H1 (cell line): ENCODE measurements at regions not wholly inside any gene's neighbourhood (a gene's known extent, or its start where the extent isn't known, plus 50 kb on each side); places are given as distances from the start of the nearest gene placed in this dataset.

Experiments
- CTCF ChIA-PET: fragments of 300-600 bp; sonication (Branson Sonifier 250); formaldehyde crosslinking; loops from one replicate; lab custom pipeline; 2021; ENCODE audit not compliant: partially characterized antibody; lab: Charles Lee
- POLR2A ChIA-PET: fragments of 300-600 bp; sonication (Branson Sonifier 250); formaldehyde crosslinking; loops from one replicate; lab custom pipeline; 2021; ENCODE audit warnings: inconsistent platforms; ENCODE audit not compliant: partially characterized antibody; lab: Charles Lee
- DNase-seq, 2 experiments: peaks; one replicate each; pipeline versions ENCODE4 v3.0.0 to v3.0.0-alpha.2; 2010 to 2022; ENCODE audit warnings: low spot score in 2 of 2, low read depth in 1 of 2, mixed read lengths in 1 of 2
- FAIRE-seq: peaks from 2 replicates; lab custom pipeline; 2011; peaks lifted over from hg19 to GRCh38; lab: Jason Lieb, UNC
- H2AFZ ChIP-seq: 2 replicates; pipeline ENCODE4 v1.8.1; 2012; ENCODE audit warnings: low read length, inconsistent platforms
- H2AK5ac ChIP-seq: 2 replicates; pipeline ENCODE4 v1.6.1; 2013; ENCODE audit warnings: low read depth, low read length
- H2BK120ac ChIP-seq: replicated peaks from 2 replicates; pipeline ENCODE3; 2013; ENCODE audit warnings: low read depth, low read length, inconsistent platforms
- H2BK12ac ChIP-seq: 2 replicates; pipeline ENCODE4 v1.6.1; 2013; ENCODE audit warnings: low read depth, low read length
- H2BK15ac ChIP-seq: 2 replicates; pipeline ENCODE4 v1.6.1; 2013; ENCODE audit warnings: low read length
- H2BK20ac ChIP-seq: 2 replicates; pipeline ENCODE4 v1.6.1; 2013; ENCODE audit warnings: low read length
- H2BK5ac ChIP-seq: 2 replicates; pipeline ENCODE4 v1.6.1; 2013; ENCODE audit warnings: low read depth, low read length
- H3K14ac ChIP-seq: 2 replicates; pipeline ENCODE4 v1.6.1; 2013; ENCODE audit warnings: inconsistent platforms; ENCODE audit not compliant: insufficient read length
- H3K18ac ChIP-seq: 2 replicates; pipeline ENCODE4 v1.6.1; 2013; ENCODE audit warnings: low read length; ENCODE audit errors: extremely low read depth
- H3K23ac ChIP-seq: 2 replicates; pipeline ENCODE4 v1.6.1; 2013; ENCODE audit warnings: inconsistent platforms; ENCODE audit not compliant: insufficient read length
- H3K23me2 ChIP-seq: 2 replicates; pipeline ENCODE4 v1.6.1; 2013; ENCODE audit warnings: low read depth, low read length
- H3K27ac ChIP-seq: 2 replicates; pipeline ENCODE4 v1.6.1; 2011; ENCODE audit warnings: low read depth, low read length, inconsistent platforms
- H3K27me3 ChIP-seq, 4 experiments: replicated peaks in 1 of 4; 1 replicate in 1 of 4; 2 replicates in 3 of 4; pipeline versions ENCODE4 v1.6.1 to v1.8.1; 2011 to 2013; ENCODE audit warnings: low read length in 3 of 4, mild to moderate bottlenecking in 3 of 4, inconsistent platforms in 2 of 4, mixed read lengths in 2 of 4, moderate library complexity in 1 of 4; ENCODE audit not compliant: control insufficient read depth in 3 of 4, insufficient read depth in 3 of 4; ENCODE audit errors: extremely low read depth in 1 of 4
- H3K36me3 ChIP-seq, 4 experiments: 2 replicates each; pipeline versions ENCODE4 v1.6.1 to v1.8.1; 2011 to 2013; ENCODE audit warnings: mild to moderate bottlenecking in 4 of 4, low read length in 3 of 4, moderate library complexity in 2 of 4, control low read depth in 1 of 4, inconsistent platforms in 1 of 4; ENCODE audit not compliant: insufficient read depth in 4 of 4, control insufficient read depth in 2 of 4
- H3K4ac ChIP-seq: replicated peaks from 2 replicates; pipeline ENCODE3; 2013; ENCODE audit warnings: low read length, low read depth, mixed read lengths, inconsistent platforms; ENCODE audit not compliant: insufficient read length
- H3K4me1 ChIP-seq, 4 experiments: replicated peaks in 1 of 4; 1 replicate in 1 of 4; 2 replicates in 3 of 4; pipeline versions ENCODE4 v1.6.1 to v1.8.1; 2011 to 2013; ENCODE audit warnings: low read length in 3 of 4, inconsistent platforms in 2 of 4, mixed read lengths in 1 of 4; ENCODE audit not compliant: insufficient read depth in 4 of 4, control insufficient read depth in 3 of 4
- H3K4me2 ChIP-seq, 2 experiments: 2 replicates each; pipeline versions ENCODE4 v1.6.1 to v1.8.1; 2011 to 2013; ENCODE audit warnings: low read depth in 2 of 2, low read length in 2 of 2, control low read depth in 1 of 2, inconsistent platforms in 1 of 2, mild to moderate bottlenecking in 1 of 2; ENCODE audit not compliant: insufficient read depth in 1 of 2
- H3K4me3 ChIP-seq, 4 experiments: fragments of 200-600, 300-600 bp in 1 of 4; sonication (generic), shearing (Covaris generic), sonication (Bioruptor Twin) in 1 of 4; 2 replicates each; pipeline versions ENCODE4 v1.5.1 to v1.8.1; 2011 to 2016; ENCODE audit warnings: low read length in 4 of 4, low read depth in 3 of 4, control low read depth in 2 of 4, inconsistent platforms in 2 of 4, mild to moderate bottlenecking in 2 of 4, mixed read lengths in 1 of 4, moderate library complexity in 1 of 4; ENCODE audit not compliant: insufficient read depth in 2 of 4; ENCODE audit errors: extremely low read depth in 1 of 4
- H3K56ac ChIP-seq: replicated peaks from 2 replicates; pipeline ENCODE3; 2013; ENCODE audit warnings: low read depth, mild to moderate bottlenecking, mixed read lengths, low read length, inconsistent platforms; ENCODE audit not compliant: insufficient read length
- H3K79me1 ChIP-seq: 2 replicates; pipeline ENCODE4 v1.6.1; 2013; ENCODE audit warnings: low read depth, low read length, control low read depth
- H3K79me2 ChIP-seq, 2 experiments: 2 replicates each; pipeline versions ENCODE4 v1.6.1 to v1.8.1; 2012 to 2013; ENCODE audit warnings: low read length in 2 of 2, mild to moderate bottlenecking in 2 of 2, inconsistent platforms in 1 of 2; ENCODE audit not compliant: insufficient read depth in 2 of 2, control insufficient read depth in 1 of 2
- H3K9ac ChIP-seq, 4 experiments: replicated peaks in 1 of 4; 1 replicate in 1 of 4; 2 replicates in 3 of 4; pipeline versions ENCODE4 v1.6.1 to v1.8.1; 2011 to 2013; ENCODE audit warnings: low read depth in 3 of 4, low read length in 3 of 4, control low read depth in 2 of 4, mild to moderate bottlenecking in 2 of 4, moderate library complexity in 2 of 4, inconsistent platforms in 1 of 4; ENCODE audit errors: extremely low read depth in 1 of 4
- H3K9me3 ChIP-seq, 2 experiments: 2 replicates each; pipeline versions ENCODE4 v1.6.1 to v1.8.1; 2012 to 2013; ENCODE audit warnings: mild to moderate bottlenecking in 2 of 2, moderate library complexity in 2 of 2, control low read depth in 1 of 2, inconsistent platforms in 1 of 2, low read depth in 1 of 2, low read length in 1 of 2, mixed read lengths in 1 of 2; ENCODE audit not compliant: insufficient read depth in 2 of 2
- H4K20me1 ChIP-seq, 2 experiments: replicated peaks in 1 of 2; 2 replicates each; pipeline versions ENCODE3 to v1.8.1; 2011 to 2013; ENCODE audit warnings: inconsistent platforms in 2 of 2, low read length in 2 of 2, mild to moderate bottlenecking in 1 of 2; ENCODE audit not compliant: insufficient read depth in 2 of 2, control insufficient read depth in 1 of 2
- H4K5ac ChIP-seq: 2 replicates; pipeline ENCODE4 v1.6.1; 2013; ENCODE audit warnings: low read length, low read depth, mixed read lengths, inconsistent platforms; ENCODE audit not compliant: insufficient read length
- H4K8ac ChIP-seq: 2 replicates; pipeline ENCODE4 v1.8.0; 2013; ENCODE audit warnings: mild to moderate bottlenecking, moderate library complexity, low read length, inconsistent platforms; ENCODE audit not compliant: insufficient read depth; ENCODE audit errors: extremely low read depth
- H4K91ac ChIP-seq: replicated peaks from 2 replicates; pipeline ENCODE3; 2013; ENCODE audit warnings: low read length, mixed read lengths, inconsistent platforms; ENCODE audit not compliant: insufficient read length
- BACH1 ChIP-seq: IDR thresholded peaks from 2 replicates; pipeline ENCODE4 v1.6.1; 2012; ENCODE audit warnings: low read length, improper control_type of control experiment
- GTF2F1 ChIP-seq: IDR thresholded peaks from 2 replicates; pipeline ENCODE4 v1.6.1; 2012; ENCODE audit warnings: low read depth, low read length, improper control_type of control experiment, borderline replicate concordance
- HDAC6 ChIP-seq: IDR thresholded peaks from one replicate; pipeline ENCODE4 v1.7.1; 2012; ENCODE audit warnings: low read depth, mild to moderate bottlenecking, inconsistent platforms, low read length, moderate library complexity
- KDM4A ChIP-seq: IDR thresholded peaks from one replicate; pipeline ENCODE4 v1.7.1; 2012; ENCODE audit warnings: low read depth, mild to moderate bottlenecking, moderate library complexity, low read length, inconsistent platforms; ENCODE audit not compliant: severe bottlenecking
- MAFK ChIP-seq: IDR thresholded peaks from 2 replicates; pipeline ENCODE4 v1.6.1; 2012; ENCODE audit warnings: low read depth, mild to moderate bottlenecking, improper control_type of control experiment, low read length
- PHF8 ChIP-seq: fragments of 200-600 bp; sonication (generic); conservative IDR thresholded peaks from 2 replicates; pipeline ENCODE4 v1.7.1; 2012; ENCODE audit warnings: low read depth, mild to moderate bottlenecking, inconsistent platforms, low read length, moderate library complexity
- POLR2A ChIP-seq, 2 experiments: IDR thresholded peaks; 1 replicate in 1 of 2; 2 replicates in 1 of 2; pipeline ENCODE4 v1.6.1; 2011; ENCODE audit warnings: low read depth in 2 of 2, low read length in 2 of 2, mild to moderate bottlenecking in 2 of 2; ENCODE audit errors: control extremely low read depth in 1 of 2
- POU5F1 ChIP-seq: IDR thresholded peaks from 2 replicates; pipeline ENCODE4 v1.6.1; 2011; ENCODE audit warnings: low read depth, mild to moderate bottlenecking, low read length, moderate library complexity
- RFX5 ChIP-seq: IDR thresholded peaks from 2 replicates; pipeline ENCODE4 v1.6.1; 2011; ENCODE audit warnings: low read depth, low read length, improper control_type of control experiment, borderline replicate concordance
- SIN3A ChIP-seq, 2 experiments: IDR thresholded peaks in 1 of 2; conservative IDR thresholded peaks in 1 of 2; 2 replicates each; pipeline ENCODE4 v1.6.1; 2011 to 2012; ENCODE audit warnings: low read length in 2 of 2, improper control_type of control experiment in 1 of 2, low read depth in 1 of 2, mild to moderate bottlenecking in 1 of 2
- SP4 ChIP-seq: IDR thresholded peaks from 2 replicates; pipeline ENCODE4 v1.6.1; 2012; ENCODE audit warnings: low read length, inconsistent platforms
- WGBS, 2 experiments: shearing (Covaris generic) in 1 of 2; methylation state at CpG; one replicate each; pipeline versions ENCODE4 v1.1.6 to v1.1.7; 2013 to 2015; ENCODE audit warnings: low lambda C conversion rate in 2 of 2, mixed read lengths in 2 of 2, inconsistent platforms in 1 of 2, low coverage in 1 of 2, missing lambda C conversion rate in 1 of 2; ENCODE audit not compliant: insufficient replicate concordance in 2 of 2, insufficient coverage in 1 of 2, insufficient read length in 1 of 2; ENCODE audit errors: extremely low coverage in 1 of 2, missing lambda C conversion rate in 1 of 2; 5-methylcytosine and 5-hydroxymethylcytosine counted together

GRCh38 chr1:58397187-58397820 is 149.2 kb downstream of the OMA1 start:
- H3K27me3 ChIP-seq, result no peaks in the 10 kb centered on the region
- no peak for FAIRE-seq
- DNase-seq, result no peak

More at GRCh38 chr1:58397187-58397820, 149.2 kb downstream of the OMA1 start:
- H3K79me2 ChIP-seq, result no peaks in the 10 kb centered on the region
- H2BK120ac ChIP-seq, result no peak overlapping the region
- no peak overlapping the region for H4K5ac ChIP-seq
- H3K23ac ChIP-seq, result no peak overlapping the region
- no peak overlapping the region for H2AK5ac ChIP-seq
- H2BK12ac ChIP-seq, result peak overlapping the region; percentile 29; the same call in 1 of the 2 replicates
- H2AFZ ChIP-seq, result no peak overlapping the region
- H4K8ac ChIP-seq, result no peak overlapping the region
- CTCF ChIA-PET, result no interaction called here
- no peaks in the 10 kb centered on the region for H3K9me3 ChIP-seq
- no peak overlapping the region for H3K4me3 ChIP-seq
- H3K79me1 ChIP-seq, result no peaks in the 10 kb centered on the region
- no peak overlapping the region for H3K56ac ChIP-seq
- H3K27ac ChIP-seq, result no peak overlapping the region
- WGBS, 2 experiments, result 82% methylated on average over 9 of the region's 9 CpGs; no CpG with 5 or more reads in 1 of the 2 experiments
- H3K18ac ChIP-seq, result peak overlapping the region; percentile 29; the same call in 1 of the 2 replicates
- POLR2A ChIA-PET, result no interaction called here
- TF ChIP-seq GTF2F1 (no peak), BACH1 (no peak), MAFK (no peak), SIN3A (conservative IDR thresholded peaks at IDR 0.05 in 1 of 2, IDR thresholded peaks at IDR 0.05 in 1 of 2; ENCODE audit: low read depth in 1 of 2, low read length in 2 of 2) (no peak), HDAC6 (no peak), POU5F1 (no peak), KDM4A (no peak), RFX5 (no peak), SP4 (no peak), POLR2A (IDR thresholded peaks at IDR 0.05; ENCODE audit: control extremely low read depth in 1 of 2, low read depth in 2 of 2, low read length in 2 of 2) (no peak), PHF8 (no peak)
- H3K23me2 ChIP-seq, result peaks cover 1% of the 10 kb centered on the region; the same call in 1 of the 2 replicates
- H2BK15ac ChIP-seq, result peak overlapping the region; percentile 8; the same call in 1 of the 2 replicates
- no peaks in the 10 kb centered on the region for H3K36me3 ChIP-seq
- H2BK5ac ChIP-seq, result no peak overlapping the region
- peak overlapping the region; percentile 34; the same call in 1 of the 2 replicates for H2BK20ac ChIP-seq
- no peak overlapping the region for H3K4ac ChIP-seq
- H4K91ac ChIP-seq, result no peak overlapping the region
- no peak overlapping the region for H3K14ac ChIP-seq
- H3K4me2 ChIP-seq, result no peak overlapping the region
- H3K9ac ChIP-seq, result no peak overlapping the region
- peaks cover 2 to 17% (median 9%) of the 10 kb centered on the region in 4 experiments; a peak in 5 of 7 replicates for H3K4me1 ChIP-seq
- no peaks in the 10 kb centered on the region for H4K20me1 ChIP-seq
